T-cell (primary cell): ENCODE measurements at regions not wholly inside any gene's neighbourhood (a gene's known extent, or its start where the extent isn't known, plus 50 kb on each side); places are given as distances from the start of the nearest gene placed in this dataset.

Source experiments
- ATAC-seq, 4 experiments: fragments of 200-7000 bp in 3 of 4; fragments of 150-1000 bp in 1 of 4; cut with Tn5 transposase; replicated peaks in 1 of 4; 1 replicate in 3 of 4; 2 replicates in 1 of 4; pipeline ENCODE4 v1.10.0; 2021; ENCODE audit warnings: moderate library complexity in 3 of 4, mild to moderate bottlenecking in 2 of 4, moderate number of reproducible peaks in 1 of 4
- CTCF ChIA-PET, 2 donors: fragments of 300-600 bp; sonication (Branson Sonifier 250); formaldehyde crosslinking; loops; one replicate each; lab custom pipeline; 2022; ENCODE audit warnings: antibody characterized with exemption in 2 of 2; lab: Charles Lee
- POLR2A ChIA-PET, 2 donors: fragments of 300-600 bp; sonication (Branson Sonifier 250); formaldehyde crosslinking; loops; one replicate each; lab custom pipeline; 2022; ENCODE audit warnings: antibody characterized with exemption in 2 of 2; lab: Charles Lee
- DNase-seq, 35 experiments: peaks; one replicate each; pipeline versions ENCODE4 v3.0.0 to v3.0.0-alpha.2; 2013 to 2023
- H3K27ac ChIP-seq: one replicate; pipeline ENCODE4 v1.5.1; 2013; ENCODE audit warnings: low read length
- H3K27me3 ChIP-seq, 2 experiments: replicated peaks in 1 of 2; 1 replicate in 1 of 2; 2 replicates in 1 of 2; pipeline versions ENCODE4 v1.6.1 to v1.7.0; 2013; ENCODE audit warnings: low read length in 1 of 2, mixed read lengths in 1 of 2; ENCODE audit not compliant: control insufficient read depth in 2 of 2, insufficient read depth in 2 of 2; ENCODE audit errors: extremely low read depth in 1 of 2
- H3K36me3 ChIP-seq, 2 donors: 1 replicate in 1 of 2; 2 replicates in 1 of 2; pipeline versions ENCODE4 v1.6.1 to v1.7.0; 2013; ENCODE audit warnings: low read length in 1 of 2; ENCODE audit not compliant: control insufficient read depth in 2 of 2, insufficient read depth in 1 of 2; ENCODE audit errors: extremely low read depth in 1 of 2
- H3K4me1 ChIP-seq, 2 experiments: 1 replicate in 1 of 2; 2 replicates in 1 of 2; pipeline versions ENCODE4 v1.6.1 to v1.7.0; 2013; ENCODE audit warnings: low read length in 2 of 2, mixed read lengths in 1 of 2; ENCODE audit not compliant: insufficient read depth in 2 of 2, control insufficient read depth in 1 of 2; ENCODE audit errors: extremely low read depth in 1 of 2
- H3K4me3 ChIP-seq, 2 donors: 1 replicate in 1 of 2; 2 replicates in 1 of 2; pipeline versions ENCODE4 v1.5.1 to v1.7.0; 2013; ENCODE audit warnings: mild to moderate bottlenecking in 2 of 2, low read length in 1 of 2, moderate library complexity in 1 of 2; ENCODE audit not compliant: control insufficient read depth in 1 of 2; ENCODE audit errors: extremely low read depth in 1 of 2
- H3K9me3 ChIP-seq: 2 replicates; pipeline ENCODE4 v1.7.0; 2013
- H3K27ac Mint-ChIP-seq, 2 donors: one replicate each; pipeline ENCODE4 v1.8.0; 2020 to 2021; ENCODE audit warnings: mild to moderate bottlenecking in 2 of 2, mixed read lengths in 2 of 2
- H3K27me3 Mint-ChIP-seq, 2 donors: one replicate each; pipeline ENCODE4 v1.8.0; 2021 to 2022; ENCODE audit warnings: mixed read lengths in 2 of 2
- H3K36me3 Mint-ChIP-seq: one replicate; pipeline ENCODE4 v1.8.0; 2021; ENCODE audit warnings: mixed read lengths
- H3K4me1 Mint-ChIP-seq, 3 donors: one replicate each; pipeline ENCODE4 v1.8.0; 2020 to 2022; ENCODE audit warnings: mixed read lengths in 3 of 3, mild to moderate bottlenecking in 1 of 3
- H3K4me3 Mint-ChIP-seq, 3 donors: one replicate each; pipeline ENCODE4 v1.8.0; 2020 to 2022; ENCODE audit warnings: mild to moderate bottlenecking in 3 of 3, mixed read lengths in 3 of 3, moderate library complexity in 3 of 3
- H3K9me3 Mint-ChIP-seq, 3 donors: one replicate each; pipeline ENCODE4 v1.8.0; 2020 to 2022; ENCODE audit warnings: mixed read lengths in 3 of 3
- WGBS: methylation state at CpG from one replicate; pipeline ENCODE4 v1.1.5; 2013; ENCODE audit warnings: missing lambda C conversion rate; ENCODE audit not compliant: insufficient coverage; 5-methylcytosine and 5-hydroxymethylcytosine counted together

DNA sequence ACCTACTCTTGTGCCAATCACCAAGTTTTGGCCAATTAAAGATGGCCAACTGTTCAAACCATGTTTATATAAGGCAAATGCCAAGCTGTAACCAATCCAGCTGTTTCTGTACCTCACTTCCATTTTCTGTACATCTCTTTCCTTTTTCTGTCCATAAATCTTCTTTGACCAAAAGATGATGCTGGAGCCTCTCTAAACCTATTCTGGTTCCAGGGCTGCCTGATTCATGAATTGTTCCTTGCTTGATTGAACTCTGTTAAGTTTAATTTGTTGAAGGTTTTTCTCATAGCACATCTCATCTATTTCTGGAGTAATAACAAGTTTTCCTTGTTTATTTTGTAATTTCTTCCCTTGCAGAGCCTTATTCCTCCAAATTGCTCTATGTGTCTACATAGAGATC, 115.3 kb upstream of the SMAD3 start:
- Mint-ChIP-seq H3K36me3 (no peaks in the 10 kb centered on the region), H3K4me3 (no peak overlapping the region), H3K27ac (no peak overlapping the region), H3K27me3 (peaks cover 0 to 1% of the 10 kb centered on the region in 2 donors), H3K9me3 (no peaks in the 10 kb centered on the region), H3K4me1 (peaks cover 0 to 3% (median 3%) of the 10 kb centered on the region in 3 donors)
- no peaks in the 10 kb centered on the region for H3K36me3 ChIP-seq
- no peak for ATAC-seq
- H3K4me1 ChIP-seq = no peaks in the 10 kb centered on the region
- no peaks in the 10 kb centered on the region for H3K9me3 ChIP-seq
- POLR2A ChIA-PET = no interaction called here
- CTCF ChIA-PET = no interaction called here
- H3K4me3 ChIP-seq = no peak overlapping the region
- H3K27me3 ChIP-seq = peaks cover 0 to 11% of the 10 kb centered on the region in 2 experiments
- no peak overlapping the region for H3K27ac ChIP-seq
- no peak for DNase-seq

GRCh38 chr15:66951531-66952320, 113.7 kb upstream of the SMAD3 start:
- Histone ChIP-seq H3K27ac (no peak overlapping the region), H3K4me3 (no peak overlapping the region), H3K9me3 (no peaks in the 10 kb centered on the region), H3K27me3 (peaks cover 0 to 5% of the 10 kb centered on the region in 2 experiments), H3K36me3 (no peaks in the 10 kb centered on the region), H3K4me1 (no peaks in the 10 kb centered on the region)
- ChIA-PET CTCF (interaction anchor here in 1 of 2 donors (0.5 kb wide), 1 partner anchor 902 kb away, joined by 4 read pairs; no protein-coding TSS in a partner anchor), POLR2A (no interaction called here)
- no peaks in the 10 kb centered on the region for H3K36me3 Mint-ChIP-seq
- H3K27ac Mint-ChIP-seq = no peak overlapping the region
- no peak for DNase-seq
- H3K9me3 Mint-ChIP-seq = no peaks in the 10 kb centered on the region
- peaks cover 0 to 4% of the 10 kb centered on the region in 2 donors for H3K27me3 Mint-ChIP-seq
- 60% methylated on average over 2 of the region's 6 CpGs for WGBS
- no peak overlapping the region for H3K4me3 Mint-ChIP-seq
- H3K4me1 Mint-ChIP-seq = peaks cover 0 to 2% (median 2%) of the 10 kb centered on the region in 3 donors
- no peak for ATAC-seq

DNA sequence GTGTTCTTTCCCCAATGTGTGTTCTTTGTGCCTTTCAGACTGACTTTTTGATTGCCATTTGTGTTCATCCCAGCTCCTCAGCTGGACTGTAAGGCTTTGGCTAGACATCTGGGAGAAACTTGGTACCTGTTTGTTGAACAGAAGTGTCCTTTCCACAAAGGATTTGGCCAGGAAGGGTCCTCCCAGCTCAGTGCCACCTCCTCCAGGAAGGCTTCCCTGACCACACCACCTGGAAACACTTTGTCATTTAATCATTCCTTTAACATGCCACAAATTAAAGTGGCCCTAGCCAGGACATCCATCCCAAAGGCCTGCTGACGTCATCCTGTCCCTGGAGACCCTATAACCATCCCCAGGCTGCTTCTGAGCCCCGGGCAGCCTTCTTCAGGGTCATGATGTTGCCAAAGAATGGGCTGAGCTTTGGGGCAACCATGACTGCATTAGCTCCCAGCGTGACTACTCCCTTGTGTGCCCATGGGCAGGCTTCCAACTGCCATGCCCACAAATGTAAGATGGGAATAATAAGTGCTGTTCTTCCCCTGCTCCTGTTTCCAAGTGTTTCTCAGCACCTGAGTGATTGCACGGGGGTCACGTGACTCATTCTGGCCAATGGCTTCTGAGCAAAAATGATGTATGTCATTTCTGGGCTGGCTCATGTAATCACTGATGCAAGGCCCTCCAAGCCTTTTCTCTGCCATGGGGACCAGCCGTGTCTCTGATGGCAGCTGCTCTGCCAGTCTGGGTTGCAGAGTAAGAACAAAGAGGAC, 112.5 kb upstream of the SMAD3 start:
- H3K9me3 ChIP-seq = no peaks in the 10 kb centered on the region
- ATAC-seq (no peak), DNase-seq (no peak)
- Mint-ChIP-seq H3K36me3 (no peaks in the 10 kb centered on the region), H3K4me1 (no peaks in the 10 kb centered on the region), H3K27ac (no peak overlapping the region), H3K4me3 (no peak overlapping the region), H3K27me3 (peaks cover 0 to 4% of the 10 kb centered on the region in 2 donors), H3K9me3 (no peaks in the 10 kb centered on the region)
- peaks cover 0 to 5% of the 10 kb centered on the region in 2 experiments for H3K27me3 ChIP-seq
- no peak overlapping the region for H3K27ac ChIP-seq
- ChIA-PET POLR2A (no interaction called here), CTCF (no interaction called here)
- no peaks in the 10 kb centered on the region for H3K4me1 ChIP-seq
- 80% methylated on average over 6 of the region's 6 CpGs for WGBS
- H3K4me3 ChIP-seq = no peak overlapping the region
- no peaks in the 10 kb centered on the region for H3K36me3 ChIP-seq

- no peak for DNase-seq
- Mint-ChIP-seq H3K9me3 (no peaks in the 10 kb centered on the region), H3K4me1 (no peaks in the 10 kb centered on the region), H3K36me3 (no peaks in the 10 kb centered on the region), H3K27ac (no peak overlapping the region), H3K4me3 (no peak overlapping the region), H3K27me3 (peaks cover 0 to 4% of the 10 kb centered on the region in 2 donors)
- ChIA-PET POLR2A (no interaction called here), CTCF (no interaction called here)
- Histone ChIP-seq H3K27ac (no peak overlapping the region), H3K36me3 (no peaks in the 10 kb centered on the region), H3K4me3 (no peak overlapping the region), H3K4me1 (no peaks in the 10 kb centered on the region), H3K27me3 (peaks cover 0 to 5% of the 10 kb centered on the region in 2 experiments), H3K9me3 (no peaks in the 10 kb centered on the region)
- WGBS = 94% methylated on average over 5 of the region's 11 CpGs
- ATAC-seq = no peak
Measured at GRCh38 chr15:66953523-66954229, 111.7 kb upstream of the SMAD3 start.

DNA sequence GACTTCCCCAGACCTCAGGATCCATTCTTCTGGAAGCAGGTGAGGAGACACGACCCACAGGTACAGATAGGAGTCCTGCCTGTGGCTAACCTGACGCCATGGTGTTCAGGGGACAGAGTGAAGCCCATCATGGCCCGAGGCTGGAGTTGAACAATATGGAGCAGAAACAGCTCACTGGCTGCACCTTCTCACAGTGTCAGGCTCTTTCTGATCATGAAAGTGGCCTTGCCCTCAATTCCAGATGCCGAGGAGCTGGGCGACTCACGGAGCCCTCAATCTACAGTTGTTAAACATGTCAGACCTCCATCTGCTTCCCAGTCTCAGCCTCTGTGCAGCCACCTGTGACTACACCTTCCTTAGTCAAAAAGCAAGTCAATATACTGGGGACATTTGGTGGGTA, 110.8 kb upstream of the SMAD3 start:
- Histone ChIP-seq H3K27ac (no peak overlapping the region), H3K36me3 (no peaks in the 10 kb centered on the region), H3K4me3 (no peak overlapping the region), H3K4me1 (no peaks in the 10 kb centered on the region), H3K9me3 (no peaks in the 10 kb centered on the region), H3K27me3 (peaks cover 0 to 7% of the 10 kb centered on the region in 2 experiments)
- H3K27me3 Mint-ChIP-seq = peaks cover 0 to 4% of the 10 kb centered on the region in 2 donors
- ATAC-seq = no peak
- H3K4me1 Mint-ChIP-seq = no peaks in the 10 kb centered on the region
- DNase-seq = no peak
- ChIA-PET CTCF (no interaction called here), POLR2A (no interaction called here)
- no peaks in the 10 kb centered on the region for H3K36me3 Mint-ChIP-seq
- 87% methylated on average over 6 of the region's 6 CpGs for WGBS
- no peaks in the 10 kb centered on the region for H3K9me3 Mint-ChIP-seq
- no peak overlapping the region for H3K27ac Mint-ChIP-seq
- H3K4me3 Mint-ChIP-seq = no peak overlapping the region

DNA sequence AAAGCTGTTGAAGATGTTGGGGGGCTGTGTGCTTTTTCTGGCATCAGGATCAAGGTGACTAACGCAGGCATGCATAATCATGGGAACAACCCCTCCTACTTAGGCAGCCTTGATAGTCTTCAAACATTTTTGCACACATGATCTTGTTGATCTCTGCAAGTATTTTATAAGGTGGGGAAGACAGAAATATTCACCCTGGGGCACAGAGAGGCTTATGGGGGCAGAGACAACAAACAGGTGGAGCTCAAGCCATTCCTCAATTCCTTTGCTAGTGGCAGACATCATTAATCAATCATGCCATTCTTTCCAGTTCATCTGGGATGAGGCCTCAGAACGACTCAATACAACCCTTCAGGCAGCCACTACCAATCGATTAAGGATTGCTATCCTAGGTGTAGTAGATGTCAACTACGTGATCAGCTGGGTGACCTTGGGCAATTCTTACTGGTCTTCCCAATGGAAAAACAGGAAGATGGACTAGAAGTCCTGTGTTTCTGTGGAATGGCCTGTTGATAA, 110.3 kb upstream of the SMAD3 start:
- H3K4me1 ChIP-seq = no peaks in the 10 kb centered on the region
- H3K36me3 ChIP-seq = no peaks in the 10 kb centered on the region
- no peak overlapping the region for H3K27ac Mint-ChIP-seq
- DNase-seq (no peak), ATAC-seq (no peak)
- WGBS = 17% methylated on average over 1 of the region's 4 CpGs
- no peaks in the 10 kb centered on the region for H3K9me3 ChIP-seq
- H3K27ac ChIP-seq = no peak overlapping the region
- H3K4me3 Mint-ChIP-seq = no peak overlapping the region
- H3K4me1 Mint-ChIP-seq = no peaks in the 10 kb centered on the region
- CTCF ChIA-PET = no interaction called here
- H3K36me3 Mint-ChIP-seq = no peaks in the 10 kb centered on the region
- peaks cover 0 to 4% of the 10 kb centered on the region in 2 donors for H3K27me3 Mint-ChIP-seq
- no peak overlapping the region for H3K4me3 ChIP-seq
- peaks cover 0 to 7% of the 10 kb centered on the region in 2 experiments for H3K27me3 ChIP-seq
- H3K9me3 Mint-ChIP-seq = no peaks in the 10 kb centered on the region
- POLR2A ChIA-PET = interaction anchor here (0.6 to 0.7 kb wide), 2 partner anchors 26 to 397 kb away, joined by 3 to 7 read pairs; no protein-coding TSS in a partner anchor
